Prostate gland (tissue), 2 donors: ENCODE measurements at regions not wholly inside any gene's neighbourhood (a gene's known extent, or its start where the extent isn't known, plus 50 kb on each side); places are given as distances from the start of the nearest gene placed in this dataset.

Experiments
- CTCF ChIP-seq, 4 experiments: fragments of 200-600 bp in 2 of 4; fragments of 450-650 bp in 2 of 4; sonication (generic) in 2 of 4; IDR thresholded peaks; 1 replicate in 3 of 4; 2 replicates in 1 of 4; pipeline ENCODE4 v1.5.1; 2016 to 2019; ENCODE audit warnings: antibody characterized with exemption in 4 of 4, mild to moderate bottlenecking in 2 of 4, moderate library complexity in 2 of 4
- POLR2A ChIP-seq: fragments of 450-650 bp; IDR thresholded peaks from one replicate; pipeline ENCODE4 v1.6.1; 2016; ENCODE audit warnings: antibody characterized with exemption, mild to moderate bottlenecking

GRCh38 chr12:24222968-24223367 is 273.5 kb upstream of the SOX5 start:
- TF ChIP-seq CTCF (IDR thresholded peaks at IDR 0.05): no peak
- TF ChIP-seq POLR2A: no peak
